Right lung (tissue), 2 donors: ENCODE measurements at regions not wholly inside any gene's neighbourhood (a gene's known extent, or its start where the extent isn't known, plus 50 kb on each side); places are given as distances from the start of the nearest gene placed in this dataset.
"Not testable (repeated sequence)": the region's sequence is repeated elsewhere in the genome, so short reads cannot be mapped to it uniquely, and the experiment has no call there.

Experiments used
- DNase-seq, 2 donors: peaks; one replicate each; pipeline ENCODE4 v3.0.0-alpha.2; 2013

DNA sequence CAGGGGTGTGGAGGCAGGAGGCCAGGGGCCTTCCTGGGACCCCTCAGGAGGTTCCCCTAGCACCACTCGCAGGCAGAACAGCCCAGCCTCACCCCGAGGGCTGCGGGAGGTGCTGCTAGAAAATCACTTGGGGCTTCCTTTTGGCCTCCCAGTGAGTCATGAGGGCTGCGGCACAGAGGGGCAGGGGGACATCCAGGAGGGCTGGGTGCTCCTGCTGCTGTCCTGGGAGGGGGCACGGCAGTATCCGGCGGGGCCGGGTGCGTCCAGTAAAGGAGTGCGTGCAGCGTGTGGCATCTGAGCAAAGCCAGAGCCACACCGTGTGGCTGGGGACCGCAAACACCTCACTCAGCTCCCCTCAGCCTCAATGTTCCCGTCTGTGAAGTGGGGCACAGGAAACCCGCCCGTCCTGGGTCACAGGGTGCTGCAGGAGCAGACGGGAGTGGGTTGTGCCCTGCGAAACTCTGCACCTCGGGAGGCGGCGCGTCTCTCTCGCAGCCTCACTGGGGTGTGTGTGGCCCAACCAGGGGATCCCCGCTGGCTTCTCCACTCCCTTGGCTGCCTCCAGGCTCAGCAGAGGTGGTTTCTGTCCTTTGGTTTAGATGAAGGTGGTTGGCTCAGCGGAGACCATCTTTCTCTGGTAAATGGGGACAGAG lies 117.3 kb upstream of the ZNF469 start:
- DNase-seq, result not testable (repeated sequence)

DNA sequence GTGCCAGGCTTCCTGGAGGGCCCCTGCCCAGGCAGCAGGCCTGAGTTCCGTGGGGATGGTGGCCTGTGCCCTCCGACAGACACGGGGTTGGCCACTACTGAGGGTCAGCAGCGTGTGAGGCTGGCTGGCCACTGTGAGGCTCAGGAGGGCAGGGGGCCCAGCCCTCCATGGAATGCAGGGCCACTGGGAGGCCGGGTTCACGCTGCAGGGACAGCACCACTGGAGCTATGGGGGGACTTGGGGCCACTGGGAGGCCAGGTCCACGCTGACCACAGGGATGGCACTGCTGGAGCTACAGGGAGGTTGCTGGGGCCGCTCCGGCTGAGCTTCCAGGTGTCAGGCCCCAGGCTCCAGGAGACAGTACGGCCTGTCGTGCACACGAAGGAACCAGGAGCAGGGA lies 116.7 kb upstream of the ZNF469 start:
- DNase-seq, result not testable (repeated sequence)

DNA sequence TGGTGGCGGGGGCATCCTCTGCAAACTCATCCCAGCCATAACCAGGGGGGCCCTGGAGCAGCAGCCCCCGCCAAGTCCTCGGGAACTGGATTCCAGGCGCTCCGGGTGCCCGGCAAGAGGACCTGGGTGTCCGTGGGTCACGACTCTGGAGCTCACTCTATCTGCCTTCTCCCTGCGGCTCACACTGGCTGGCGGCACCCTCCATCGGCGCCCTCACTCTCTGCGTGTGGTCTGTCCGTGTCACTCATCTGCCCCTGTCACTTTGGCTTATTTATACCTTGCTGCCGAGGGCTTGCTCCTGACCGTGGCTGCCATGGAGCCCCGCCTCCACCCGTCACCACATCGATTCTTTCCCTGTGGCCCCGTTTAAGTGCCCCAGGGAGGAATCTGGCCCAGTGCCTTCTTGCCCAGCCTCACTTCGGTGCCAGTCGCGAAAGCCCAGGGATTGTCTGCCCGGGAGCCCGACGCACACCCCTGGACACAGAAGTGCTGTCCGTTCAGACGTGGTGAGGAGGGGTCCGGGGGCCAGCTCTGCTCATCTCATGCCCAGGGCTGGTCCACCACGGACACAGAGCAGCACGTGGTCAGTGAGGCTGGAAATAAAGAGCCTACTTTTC lies 115.7 kb upstream of the ZNF469 start:
- DNase-seq, result not testable (repeated sequence)

DNA sequence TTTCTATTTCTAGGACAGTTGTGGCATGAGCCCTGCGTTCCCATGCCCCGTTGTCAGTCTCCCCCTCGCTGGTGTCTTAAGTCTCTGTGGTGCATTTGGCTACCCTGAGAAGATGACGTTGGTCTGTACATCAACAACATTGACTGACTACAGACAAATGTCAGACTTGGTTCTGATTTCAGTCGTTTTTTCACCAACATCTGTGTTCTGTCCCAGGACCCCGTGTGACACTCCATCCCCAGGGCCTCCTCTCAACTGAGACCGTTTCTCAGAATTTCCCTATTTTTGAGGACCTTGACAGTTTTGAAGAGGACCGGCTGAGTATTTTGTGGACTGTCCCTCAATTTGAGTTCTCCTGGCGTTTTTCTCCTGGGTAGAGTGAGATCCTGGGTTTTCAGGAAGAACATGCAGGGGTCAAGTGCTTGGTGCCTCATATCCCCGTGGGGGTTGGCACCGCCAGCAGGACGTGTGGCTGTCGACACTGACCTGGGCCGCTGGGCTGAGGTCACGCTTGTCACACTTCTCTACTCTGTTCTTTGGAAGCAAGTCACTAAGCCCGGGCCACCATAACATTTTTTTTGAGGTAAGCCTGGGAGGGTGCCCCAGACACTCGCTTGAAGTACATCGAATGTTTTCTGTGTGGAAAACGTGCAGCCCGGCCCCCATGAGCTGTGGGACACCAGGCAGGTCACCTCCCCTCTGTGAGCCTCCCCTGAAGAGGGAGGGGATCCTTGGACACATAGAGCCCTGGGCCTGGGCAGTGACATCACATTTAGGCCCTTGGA lies 114.4 kb upstream of the ZNF469 start:
- DNase-seq, result not testable (repeated sequence)

DNA sequence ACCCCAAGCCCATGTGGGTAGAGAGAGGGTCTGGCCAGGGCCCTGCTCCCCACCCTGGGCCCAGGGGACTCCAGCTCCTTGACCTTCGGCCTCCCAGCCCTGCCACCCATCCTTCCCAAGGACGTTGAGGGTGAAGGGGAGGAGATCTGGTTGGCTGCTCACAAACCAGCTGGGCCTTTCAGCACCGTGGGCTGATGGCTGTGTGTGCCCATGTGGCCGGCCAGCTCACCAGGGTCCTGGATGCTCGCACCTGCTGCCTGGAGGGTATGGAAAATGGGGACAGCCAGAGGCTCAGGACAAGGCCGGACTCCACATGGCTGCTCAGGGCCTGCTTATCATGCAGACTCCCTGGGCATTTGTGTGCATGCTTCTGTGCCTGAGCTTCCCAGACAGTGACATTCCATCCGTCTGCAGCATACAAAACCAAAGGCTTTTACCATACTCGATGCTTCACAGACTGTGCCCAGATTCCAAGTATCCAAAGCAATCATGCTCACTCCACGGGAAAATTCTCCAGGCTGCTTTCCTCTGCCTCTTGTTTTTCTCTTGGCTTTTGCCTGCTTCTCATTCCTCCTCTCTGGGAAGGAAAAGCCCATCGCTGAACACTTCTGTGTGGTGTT lies 112.5 kb upstream of the ZNF469 start:
- not testable (repeated sequence) for DNase-seq

DNA sequence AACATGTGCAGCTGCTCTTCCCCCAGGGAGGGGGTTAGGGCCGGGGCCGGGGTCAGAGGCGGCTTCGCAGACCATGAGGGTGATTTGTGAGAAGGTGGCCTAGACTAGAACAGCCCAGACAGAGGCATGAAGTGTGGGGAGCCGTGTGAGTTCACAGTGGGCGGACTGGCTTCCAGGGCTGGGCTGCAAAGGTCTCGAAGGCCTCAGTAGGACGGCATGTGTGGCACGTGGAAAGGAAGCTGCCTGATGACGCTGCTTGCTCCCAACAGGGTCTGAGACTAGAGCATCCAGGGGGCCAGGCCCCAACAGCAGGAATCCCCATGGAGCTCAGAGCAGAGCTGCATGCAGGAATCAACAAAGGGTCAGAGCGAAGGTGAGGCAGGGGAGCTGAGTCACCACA lies 111.5 kb upstream of the ZNF469 start:
- not testable (repeated sequence) for DNase-seq

DNA sequence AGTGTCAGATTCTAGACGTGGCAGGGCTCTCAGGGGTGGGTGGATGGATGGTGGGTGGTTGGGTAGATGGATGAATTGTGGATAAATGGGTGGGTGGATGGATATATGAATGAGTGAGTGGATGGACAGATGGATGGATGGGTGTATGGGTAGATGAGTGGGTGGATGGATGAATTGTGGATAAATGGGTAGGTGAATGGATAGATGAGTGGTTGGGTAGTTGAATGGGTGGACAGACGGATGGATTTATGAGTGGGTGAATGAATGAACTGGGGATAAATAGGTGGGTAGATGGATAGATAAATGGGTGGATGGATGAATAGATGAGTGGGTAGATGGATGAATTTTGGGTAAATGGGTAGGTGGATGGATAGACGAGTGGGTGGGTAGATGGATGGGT lies 111.0 kb upstream of the ZNF469 start:
- DNase-seq, result not testable (repeated sequence)

DNA sequence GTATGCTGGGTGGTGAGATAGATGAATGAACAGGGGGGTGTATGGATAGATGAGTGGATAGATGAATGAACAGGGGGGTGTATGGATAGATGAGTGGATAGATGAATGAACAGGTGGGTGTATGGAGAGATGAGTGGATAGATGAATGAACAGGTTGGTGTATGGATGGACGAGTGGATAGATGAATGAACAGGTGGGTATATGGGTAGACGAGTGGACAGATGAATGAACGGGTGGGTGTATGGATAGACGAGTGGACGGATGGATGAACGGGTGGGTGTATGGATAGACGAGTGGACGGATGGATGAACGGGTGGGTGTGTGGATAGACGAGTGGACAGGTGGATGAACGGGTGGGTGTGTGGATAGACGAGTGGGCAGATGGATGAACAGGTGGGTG lies 110.3 kb upstream of the ZNF469 start:
- not testable (repeated sequence) for DNase-seq

DNA sequence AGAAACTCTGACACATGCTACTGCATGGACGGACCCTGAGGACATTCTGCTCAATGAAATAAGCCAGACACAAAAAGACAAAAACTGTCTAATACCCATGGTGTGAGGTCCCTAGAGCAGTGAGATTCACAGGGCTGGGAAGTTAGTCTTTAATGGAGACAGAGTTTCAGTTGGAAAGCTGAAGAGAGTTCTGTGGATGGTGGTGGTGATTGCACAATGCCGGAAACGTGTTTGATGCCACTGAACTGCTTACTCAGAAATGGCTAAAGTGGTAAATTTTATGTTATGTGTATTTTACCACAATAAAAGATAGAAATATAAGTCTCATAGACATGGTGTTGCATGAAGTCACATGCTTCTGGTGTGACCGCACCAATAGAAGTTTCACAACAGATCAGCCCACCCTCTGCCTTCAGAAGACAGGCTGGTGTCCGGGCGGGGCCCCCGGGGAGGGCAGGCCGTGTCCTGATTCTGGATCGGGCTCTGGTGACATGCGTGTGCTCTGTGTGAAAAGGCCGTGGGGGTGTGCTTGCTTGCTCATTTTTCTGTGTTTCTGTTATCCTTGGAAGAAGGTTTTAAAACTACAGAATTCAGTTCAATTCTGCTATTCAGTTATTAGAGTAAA lies 108.5 kb upstream of the ZNF469 start:
- not testable (repeated sequence) for DNase-seq

DNA sequence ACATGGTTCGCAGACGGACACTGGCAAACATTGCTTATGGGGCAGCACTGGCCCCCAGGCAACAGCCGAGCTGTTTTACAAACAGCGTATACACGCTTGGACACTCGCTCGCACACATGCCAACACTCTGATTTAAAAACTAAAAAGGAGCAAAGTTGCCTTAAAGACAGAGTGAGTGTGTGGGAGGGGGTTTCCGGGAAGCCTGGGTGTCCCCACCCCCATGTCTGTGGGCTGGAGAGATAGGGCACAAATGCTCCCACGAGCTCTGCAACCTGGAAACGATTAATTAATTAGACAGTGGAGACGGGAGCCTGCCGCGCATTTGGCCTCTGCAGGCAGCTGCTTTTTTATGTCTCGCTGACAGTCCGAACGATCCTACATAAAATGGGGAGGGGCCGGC lies 107.9 kb upstream of the ZNF469 start:
- no peak for DNase-seq

DNA sequence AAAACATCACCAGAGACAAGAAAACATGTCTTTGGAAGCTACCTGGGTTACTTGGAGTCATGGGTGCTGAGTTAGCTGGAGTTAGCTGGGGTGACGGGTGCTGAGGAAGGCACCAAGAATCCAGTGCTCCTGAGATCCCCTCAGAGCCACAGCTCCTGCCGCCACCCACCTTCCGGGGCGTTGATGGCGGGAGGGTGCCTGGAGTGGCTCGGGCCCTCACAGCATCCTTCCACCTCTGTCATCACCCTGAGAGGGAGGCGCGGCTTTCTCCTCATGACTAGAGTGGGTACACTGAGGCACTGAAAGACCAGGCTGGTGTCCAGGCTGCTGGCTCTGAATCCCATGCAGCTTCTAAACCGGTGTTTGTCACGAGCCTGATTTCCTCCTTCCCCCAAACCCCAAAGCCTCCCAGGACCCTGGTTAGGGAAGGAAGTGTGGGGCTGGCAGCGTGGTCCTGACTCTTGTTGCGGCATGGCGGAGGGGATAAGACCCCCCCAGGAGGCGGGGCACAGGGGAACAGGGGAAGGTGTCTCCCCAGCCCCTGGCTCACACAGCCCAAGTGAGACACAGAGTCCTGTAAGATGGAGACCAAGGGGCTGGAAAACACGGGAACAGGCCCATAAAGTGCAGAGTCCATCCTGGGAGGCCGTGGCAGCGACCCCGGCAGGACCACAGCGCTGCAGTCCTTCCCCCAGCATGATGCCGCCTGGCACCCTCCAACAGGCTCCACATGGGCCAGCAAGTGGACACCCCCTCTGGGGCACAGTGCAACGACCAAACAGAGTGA lies 107.2 kb upstream of the ZNF469 start:
- DNase-seq, result not testable (repeated sequence)

DNA sequence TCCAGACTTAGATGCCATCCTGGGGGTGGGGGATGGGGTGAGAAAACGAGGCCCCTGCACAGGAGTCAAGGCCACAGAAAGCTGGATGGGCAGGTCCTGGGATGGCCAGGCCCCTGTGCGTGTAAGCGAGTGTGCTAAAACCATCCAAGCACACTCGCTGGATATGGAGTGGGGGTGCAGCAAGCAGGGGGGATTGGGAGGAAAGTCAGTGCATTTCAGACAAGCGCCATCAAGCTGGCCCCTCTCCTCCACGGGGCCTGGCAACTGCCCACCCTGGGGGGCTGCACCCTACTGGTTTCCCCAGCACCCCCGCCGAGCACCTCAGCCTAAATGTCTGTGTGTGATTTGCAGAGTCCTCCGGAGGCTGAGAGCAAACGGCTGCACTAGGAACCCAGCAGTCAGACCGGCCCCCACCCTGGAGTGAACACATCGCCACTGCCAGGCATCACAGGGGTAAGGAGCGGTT lies 106.6 kb upstream of the ZNF469 start:
- DNase-seq, result not testable (repeated sequence)

DNA sequence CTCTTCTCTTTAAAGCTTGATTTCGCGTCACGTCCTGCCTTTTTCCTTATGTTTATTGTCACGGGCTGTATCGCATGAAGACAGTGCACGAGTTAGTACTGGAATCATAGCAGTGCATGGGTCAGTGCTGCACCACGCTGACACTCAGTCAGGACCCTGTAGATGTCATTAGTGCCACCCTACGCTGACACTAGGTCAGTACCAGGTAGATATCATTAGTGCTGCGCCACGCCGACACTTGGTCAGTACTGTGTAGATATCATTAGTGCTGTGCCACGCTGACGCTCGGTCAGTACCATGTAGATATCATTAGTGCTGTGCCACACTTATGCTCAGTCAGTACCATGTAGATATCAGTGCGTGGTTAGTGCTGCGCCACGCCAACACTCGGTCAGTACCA lies 106.2 kb upstream of the ZNF469 start:
- no peak for DNase-seq

DNA sequence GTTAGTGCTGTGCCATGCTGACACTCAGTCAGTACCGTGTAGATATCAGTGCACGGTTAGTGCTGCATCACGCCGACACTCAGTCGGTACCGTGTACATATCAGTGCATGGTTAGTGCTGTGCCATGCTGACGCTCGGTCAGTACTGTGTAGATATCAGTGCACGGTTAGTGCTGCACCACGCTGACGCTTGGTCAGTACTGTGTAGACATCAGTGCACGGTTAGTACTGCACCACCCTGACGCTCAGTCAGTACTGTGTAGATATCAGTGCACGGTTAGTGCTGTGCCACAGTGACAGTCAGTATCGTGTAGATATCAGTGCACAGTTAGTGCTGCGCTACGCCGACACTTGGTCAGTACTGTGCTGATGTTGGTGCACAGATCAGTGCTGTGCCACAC lies 102.8 kb upstream of the ZNF469 start:
- no peak for DNase-seq

DNA sequence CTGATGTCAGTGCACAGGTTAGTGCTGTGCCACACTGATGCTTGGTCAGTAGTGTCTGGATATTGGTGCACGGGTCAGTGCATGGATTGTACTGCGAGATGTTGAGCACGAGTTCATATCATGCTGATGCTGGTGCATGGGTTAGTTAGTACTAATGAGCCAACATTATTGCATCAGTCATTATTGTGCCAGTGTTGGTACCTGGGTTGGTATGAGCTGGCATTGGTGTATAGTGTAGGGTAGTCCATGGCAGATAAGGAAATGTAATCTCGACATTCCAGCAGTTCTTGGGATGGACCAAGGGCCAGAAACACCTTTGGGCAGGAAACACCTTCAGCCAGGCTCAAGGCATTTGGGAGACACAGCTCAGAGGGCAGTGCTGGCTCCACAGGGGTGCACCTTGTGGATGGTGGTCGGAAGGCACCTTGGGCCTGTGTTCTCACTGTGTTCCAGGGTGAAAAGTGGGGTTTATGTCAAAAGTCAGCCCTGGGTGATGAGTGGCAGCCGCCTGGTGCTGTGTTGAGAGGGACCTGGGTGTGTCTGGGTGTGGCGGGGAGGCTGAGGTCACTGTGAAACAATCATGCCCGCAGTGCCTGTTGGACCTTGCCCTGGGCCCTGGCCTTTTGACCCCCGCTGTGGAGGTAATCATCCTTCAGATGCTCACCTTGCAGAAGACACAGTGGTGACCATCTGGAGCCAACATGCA lies 100.7 kb upstream of the ZNF469 start:
- no peak for DNase-seq

DNA sequence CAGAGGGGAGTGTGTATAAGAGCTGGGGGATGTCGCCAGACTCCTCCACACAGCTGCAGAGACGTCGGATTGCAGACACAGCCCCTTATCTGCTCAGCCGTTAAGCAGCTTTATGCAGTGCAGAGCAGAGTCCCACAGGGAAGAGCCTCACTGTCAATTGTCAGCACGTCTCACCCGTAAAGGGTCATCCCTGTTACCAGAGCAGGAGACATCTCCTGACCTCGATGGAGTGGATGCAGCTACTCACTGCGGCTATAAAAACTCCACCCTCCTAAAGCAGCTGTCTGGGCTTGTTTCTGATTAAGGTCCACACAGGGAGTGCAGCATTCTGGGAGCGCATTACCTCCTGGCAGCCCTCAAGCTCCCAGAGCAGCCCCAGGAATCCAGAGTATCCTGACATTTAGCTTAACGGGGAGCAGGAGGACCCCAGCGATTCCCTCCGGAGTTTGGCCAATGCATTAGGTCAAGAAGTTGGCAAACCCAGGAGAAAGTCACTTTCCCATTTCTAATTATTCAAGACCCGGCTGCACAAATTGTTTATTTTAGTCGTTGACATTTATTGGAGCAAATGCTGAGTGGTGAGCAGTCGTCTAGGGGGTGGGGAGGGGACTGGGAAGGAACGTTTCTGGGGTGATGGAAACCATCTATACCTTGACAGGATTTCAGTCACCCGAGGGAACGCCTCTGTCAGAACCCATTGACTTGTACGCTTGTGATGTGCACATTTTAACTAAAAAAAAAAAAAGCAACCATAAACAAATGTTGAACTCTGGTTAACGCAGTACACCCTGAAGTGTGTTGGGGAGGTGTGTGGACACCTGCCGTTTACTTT lies 100.0 kb upstream of the ZNF469 start:
- no peak for DNase-seq

DNA sequence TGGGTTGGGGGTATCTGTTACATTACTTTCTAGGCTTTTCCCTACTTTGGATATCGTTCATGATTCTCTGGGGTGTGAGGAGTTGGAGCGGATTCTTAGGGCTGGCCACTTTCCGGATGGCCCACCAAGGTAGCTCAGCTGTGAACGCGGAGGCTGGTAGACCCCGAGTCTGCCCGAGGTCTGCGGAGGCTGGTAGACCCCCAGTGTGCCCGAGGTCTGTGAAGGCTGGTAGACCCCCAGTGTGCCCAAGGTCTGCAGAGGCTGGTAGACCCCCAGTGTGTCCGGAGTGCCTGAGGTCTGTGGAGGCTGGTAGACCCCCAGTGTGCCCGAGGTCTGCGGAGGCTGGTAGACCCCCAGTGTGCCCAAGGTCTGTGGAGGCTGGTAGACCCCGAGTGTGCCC lies 99.2 kb upstream of the ZNF469 start:
- DNase-seq, result no peak

DNA sequence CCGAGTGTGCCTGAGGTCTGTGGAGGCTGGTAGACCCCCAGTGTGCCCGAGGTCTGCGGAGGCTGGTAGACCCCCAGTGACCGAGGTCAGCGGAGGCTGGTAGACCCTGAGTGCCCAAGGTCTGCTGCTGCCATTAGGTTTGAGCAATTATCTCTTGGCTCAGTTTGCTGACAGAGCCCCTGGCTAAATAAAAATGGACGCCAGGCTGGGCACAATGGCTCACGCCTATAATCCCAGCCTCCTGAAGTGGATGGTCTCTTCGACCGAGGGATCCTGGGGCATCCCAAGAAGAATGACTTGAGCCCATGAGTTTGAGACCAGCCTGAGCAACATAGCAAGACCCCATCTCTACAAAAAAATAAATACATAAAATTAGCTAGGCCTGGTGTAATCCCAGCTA lies 98.7 kb upstream of the ZNF469 start:
- no peak for DNase-seq
